IMR-90 (cell line): ENCODE measurements at regions not wholly inside any gene's neighbourhood (a gene's known extent, or its start where the extent isn't known, plus 50 kb on each side); places are given as distances from the start of the nearest gene placed in this dataset.

ENCODE experiments used
- ATAC-seq: fragments of 200-7000 bp; cut with Tn5 transposase; 2 replicates; pipeline ENCODE4 v1.9.1; 2020; ENCODE audit warnings: low read depth, mild to moderate bottlenecking, moderate library complexity
- BruUV-seq: library from RNA; stranded (reverse); fragments of 400-500 nt; replicated peaks from 2 replicates; lab custom pipeline; 2021; lab: Mats Ljungman, UMichigan
- CTCF ChIA-PET: fragments of 300-600 bp; formaldehyde crosslinking; extraction: SDS; loops from one replicate; lab custom pipeline; 2021; ENCODE audit warnings: antibody characterized with exemption; lab: Yijun Ruan, JAX
- POLR2A ChIA-PET: fragments of 300-600 bp; sonication (Branson Sonifier 250); formaldehyde crosslinking; loops from one replicate; lab custom pipeline; 2022; ENCODE audit warnings: antibody characterized with exemption; ENCODE audit not compliant: unreplicated experiment; lab: Charles Lee
- DNase-seq: peaks from one replicate; pipeline ENCODE4 v3.0.0; 2013
- H2AFZ ChIP-seq: replicated peaks from 2 replicates; pipeline ENCODE3; 2013; ENCODE audit warnings: low read length, mild to moderate bottlenecking; ENCODE audit not compliant: poor library complexity
- H2AK5ac ChIP-seq: 2 replicates; pipeline ENCODE4 v1.6.1; 2013; ENCODE audit warnings: low read depth, low read length, inconsistent platforms
- H2AK9ac ChIP-seq: replicated peaks from 2 replicates; pipeline ENCODE3; 2013; ENCODE audit warnings: mild to moderate bottlenecking, low read depth, low read length, moderate library complexity; ENCODE audit not compliant: poor library complexity
- H2BK120ac ChIP-seq: 2 replicates; pipeline ENCODE4 v1.6.1; 2013; ENCODE audit warnings: low read depth, low read length, inconsistent platforms
- H2BK15ac ChIP-seq: 3 replicates; pipeline ENCODE4 v1.6.1; 2013; ENCODE audit warnings: low read depth, low read length, inconsistent platforms
- H2BK20ac ChIP-seq: 2 replicates; pipeline ENCODE4 v1.6.1; 2013; ENCODE audit warnings: low read depth, mild to moderate bottlenecking, inconsistent platforms, low read length, moderate library complexity
- H2BK5ac ChIP-seq: 2 replicates; pipeline ENCODE4 v1.6.1; 2013; ENCODE audit warnings: mild to moderate bottlenecking, low read depth, low read length, inconsistent platforms; ENCODE audit not compliant: poor library complexity, severe bottlenecking
- H3K14ac ChIP-seq: replicated peaks from 2 replicates; pipeline ENCODE4 v1.6.1; 2013; ENCODE audit warnings: low read depth, low read length, inconsistent platforms
- H3K18ac ChIP-seq: 2 replicates; pipeline ENCODE4 v1.6.1; 2013; ENCODE audit warnings: low read depth, low read length, control low read depth
- H3K23ac ChIP-seq: 2 replicates; pipeline ENCODE4 v1.6.1; 2013; ENCODE audit warnings: low read depth, low read length, inconsistent platforms
- H3K27ac ChIP-seq: 2 replicates; pipeline ENCODE4 v1.5.1; 2013; ENCODE audit warnings: mild to moderate bottlenecking, control low read depth, low read length; ENCODE audit not compliant: insufficient read depth
- H3K27me3 ChIP-seq: 2 replicates; pipeline ENCODE4 v1.6.1; 2013; ENCODE audit warnings: low read length; ENCODE audit not compliant: control insufficient read depth, insufficient read depth
- H3K36me3 ChIP-seq: 2 replicates; pipeline ENCODE4 v1.6.1; 2013; ENCODE audit warnings: low read length, mixed read lengths; ENCODE audit not compliant: control insufficient read depth, insufficient read depth
- H3K4ac ChIP-seq: 2 replicates; pipeline ENCODE4 v1.6.1; 2013; ENCODE audit warnings: low read depth, low read length, inconsistent platforms
- H3K4me1 ChIP-seq: 2 replicates; pipeline ENCODE4 v1.6.1; 2013; ENCODE audit warnings: low read length, mixed read lengths; ENCODE audit not compliant: control insufficient read depth, insufficient read depth
- H3K4me2 ChIP-seq: 2 replicates; pipeline ENCODE4 v1.6.1; 2013; ENCODE audit warnings: low read depth, mild to moderate bottlenecking, control low read depth, low read length, moderate library complexity
- H3K4me3 ChIP-seq: 2 replicates; pipeline ENCODE4 v1.5.1; 2013; ENCODE audit warnings: low read depth, mild to moderate bottlenecking, control low read depth, low read length, moderate library complexity; ENCODE audit not compliant: insufficient read depth
- H3K56ac ChIP-seq: 2 replicates; pipeline ENCODE4 v1.6.1; 2013; ENCODE audit warnings: low read length, inconsistent platforms; ENCODE audit not compliant: insufficient read depth; ENCODE audit errors: extremely low read depth
- H3K79me1 ChIP-seq, 2 experiments: 2 replicates each; pipeline ENCODE4 v1.6.1; 2013; ENCODE audit warnings: low read length in 2 of 2, inconsistent platforms in 1 of 2, low read depth in 1 of 2
- H3K9ac ChIP-seq: 2 replicates; pipeline ENCODE4 v1.6.1; 2013; ENCODE audit warnings: low read depth, low read length, control low read depth
- H3K9me1 ChIP-seq: 2 replicates; pipeline ENCODE4 v1.6.1; 2013; ENCODE audit warnings: low read length, inconsistent platforms; ENCODE audit not compliant: insufficient read depth
- H3K9me3 ChIP-seq: 2 replicates; pipeline ENCODE4 v1.6.1; 2013; ENCODE audit warnings: low read length; ENCODE audit not compliant: control insufficient read depth, insufficient read depth
- H4K20me1 ChIP-seq: 2 replicates; pipeline ENCODE4 v1.6.1; 2013; ENCODE audit warnings: low read length, inconsistent platforms; ENCODE audit not compliant: insufficient read depth
- H4K5ac ChIP-seq: 2 replicates; pipeline ENCODE4 v1.6.1; 2013; ENCODE audit warnings: mild to moderate bottlenecking, low read depth, low read length, control low read depth
- H4K8ac ChIP-seq, 2 experiments: 2 replicates each; pipeline ENCODE4 v1.6.1; 2013; ENCODE audit warnings: low read depth in 2 of 2, low read length in 2 of 2, control low read depth in 1 of 2, inconsistent platforms in 1 of 2
- H4K91ac ChIP-seq: 2 replicates; pipeline ENCODE4 v1.6.1; 2013; ENCODE audit warnings: low read depth, low read length, inconsistent platforms; ENCODE audit not compliant: insufficient read depth
- BHLHE40 ChIP-seq: fragments of 150-350 bp; IDR thresholded peaks from 2 replicates; pipeline ENCODE4 v1.6.1; 2016; ENCODE audit warnings: mild to moderate bottlenecking, low read depth, low read length
- CEBPB ChIP-seq: IDR thresholded peaks from 2 replicates; pipeline ENCODE4 v1.6.1; 2012; ENCODE audit warnings: low read depth, low read length, improper control_type of control experiment
- FOS ChIP-seq: fragments of 150-350 bp; IDR thresholded peaks from 2 replicates; pipeline ENCODE4 v1.6.1; 2016; ENCODE audit warnings: low read depth, low read length
- MAFK ChIP-seq: IDR thresholded peaks from 2 replicates; pipeline ENCODE4 v1.6.1; 2012; ENCODE audit warnings: low read depth, low read length, improper control_type of control experiment
- MAZ ChIP-seq: IDR thresholded peaks from 2 replicates; pipeline ENCODE4 v1.6.1; 2012; ENCODE audit warnings: low read depth, mild to moderate bottlenecking, low read length, improper control_type of control experiment, moderate library complexity, borderline replicate concordance
- MXI1 ChIP-seq: IDR thresholded peaks from 2 replicates; pipeline ENCODE4 v1.6.1; 2012; ENCODE audit warnings: low read depth, mild to moderate bottlenecking, low read length, moderate library complexity, borderline replicate concordance
- RAD21 ChIP-seq: IDR thresholded peaks from 2 replicates; pipeline ENCODE4 v1.6.1; 2012; ENCODE audit warnings: low read length, improper control_type of control experiment
- RCOR1 ChIP-seq: IDR thresholded peaks from 2 replicates; pipeline ENCODE4 v1.6.1; 2012; ENCODE audit warnings: mild to moderate bottlenecking, low read length, improper control_type of control experiment; ENCODE audit not compliant: insufficient replicate concordance
- RFX5 ChIP-seq: IDR thresholded peaks from 2 replicates; pipeline ENCODE4 v1.8.0; 2012; ENCODE audit warnings: low read depth, mild to moderate bottlenecking, low read length, moderate library complexity
- SMC3 ChIP-seq: fragments of 150-350 bp; IDR thresholded peaks from 2 replicates; pipeline ENCODE4 v1.6.1; 2016; ENCODE audit warnings: low read depth, mild to moderate bottlenecking, antibody characterized with exemption, low read length, moderate library complexity
- WGBS, 2 experiments: methylation state at CpG; one replicate each; pipeline versions ENCODE4 v1.1.5 to v1.1.7; 2013; ENCODE audit warnings: missing lambda C conversion rate in 2 of 2; ENCODE audit not compliant: insufficient read length in 1 of 2; ENCODE audit errors: extremely low coverage in 2 of 2; 5-methylcytosine and 5-hydroxymethylcytosine counted together
- dilution Hi-C: fragments of 300-500 bp; cut with HindIII; formaldehyde crosslinking; loops from one replicate; pipeline ENCODE4 v1.14.3; 2018; ENCODE audit warnings: low sequenced_read_pairs; ENCODE audit not compliant: unreplicated experiment
- in situ Hi-C: fragments of 300-500 bp; cut with MboI; formaldehyde crosslinking; loops from 3 replicates; pipeline ENCODE4 v1.14.3; 2019; ENCODE audit warnings: low sequenced_read_pairs, inconsistent platforms, mixed read lengths
- intact Hi-C: fragments of 100-400 bp; cut with micrococcal nuclease; formaldehyde crosslinking; loops from 2 replicates; pipeline ENCODE4 v1.10.0; 2022
- TF ChIP-seq, protein P1 (sequence below): fragments of 150-350 bp; IDR thresholded peaks from 2 replicates; pipeline ENCODE4 v1.6.1; 2016; ENCODE audit warnings: low read depth, mild to moderate bottlenecking, low read length, moderate library complexity, borderline replicate concordance
- TF ChIP-seq, protein P2 (sequence below): conservative IDR thresholded peaks from 2 replicates; pipeline ENCODE4 v1.5.1; 2012; ENCODE audit warnings: mild to moderate bottlenecking, low read depth, low read length, improper control_type of control experiment
- TF ChIP-seq, protein P3 (sequence below): fragments of 150-350 bp; IDR thresholded peaks from 2 replicates; pipeline ENCODE4 v1.6.1; 2017; ENCODE audit warnings: mild to moderate bottlenecking, antibody characterized with exemption, low read length, low read depth

DNA sequence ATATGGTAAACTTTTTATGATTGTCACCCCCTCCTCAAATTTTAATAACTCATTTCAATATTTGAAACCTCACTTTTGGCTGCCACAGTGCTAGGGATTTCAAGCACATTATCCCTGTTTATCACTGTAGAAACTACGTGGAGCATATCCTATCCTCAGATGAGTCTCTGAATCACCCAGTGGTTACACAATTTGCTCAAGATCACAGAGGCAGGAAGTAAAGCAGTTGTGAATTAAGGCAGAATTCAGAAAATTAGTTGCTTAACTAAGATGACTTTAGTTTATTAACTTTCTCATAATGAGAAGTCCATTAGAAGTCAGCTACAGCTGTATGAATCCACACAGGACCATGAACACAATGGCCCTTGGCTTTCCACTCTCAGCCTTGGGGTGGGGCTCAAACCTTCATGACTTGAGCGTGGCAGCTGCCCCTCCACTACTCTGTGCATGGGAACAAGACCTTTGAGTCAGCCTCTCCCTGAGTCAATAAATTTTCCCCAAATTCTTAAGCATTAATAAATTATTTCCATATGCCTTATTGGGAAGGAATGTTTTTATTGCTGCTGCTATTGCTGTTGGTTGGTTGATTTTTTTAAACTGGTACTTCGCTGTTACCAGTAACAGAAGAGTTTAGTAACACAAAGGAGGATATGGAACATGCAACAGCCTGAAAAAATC is 369.0 kb downstream of the CBLN2 start:
- WGBS, 2 experiments: no CpG with 5 or more reads among the region's 3 CpGs
- H3K23ac ChIP-seq: no peak overlapping the region
- peaks cover 8% of the 10 kb centered on the region for H3K9me3 ChIP-seq
- no peak overlapping the region for H3K56ac ChIP-seq
- no peaks in the 10 kb centered on the region for H3K9me1 ChIP-seq
- no peak overlapping the region for H2BK120ac ChIP-seq
- ChIA-PET CTCF (no interaction called here), POLR2A (no interaction called here)
- no peak overlapping the region for H2AFZ ChIP-seq
- H2BK5ac ChIP-seq: no peak overlapping the region
- no peak overlapping the region for H2BK15ac ChIP-seq
- no peak overlapping the region for H3K9ac ChIP-seq
- no peaks in the 10 kb centered on the region for H4K20me1 ChIP-seq
- H3K36me3 ChIP-seq: no peaks in the 10 kb centered on the region
- in situ Hi-C loops (no loop called here), dilution Hi-C loops (no loop called here), intact Hi-C loops (no loop called here)
- no peak overlapping the region for H4K91ac ChIP-seq
- H2BK20ac ChIP-seq: no peak overlapping the region
- ATAC-seq (no peak), DNase-seq (no peak)
- H3K4me2 ChIP-seq: no peak overlapping the region
- H3K4ac ChIP-seq: no peak overlapping the region
- no peak overlapping the region for H3K27ac ChIP-seq
- no TSS peak for BruUV-seq
- H3K18ac ChIP-seq: no peak overlapping the region
- H3K14ac ChIP-seq: no peak overlapping the region
- H3K4me1 ChIP-seq: no peaks in the 10 kb centered on the region
- H3K4me3 ChIP-seq: no peak overlapping the region
- no peak overlapping the region for H4K8ac ChIP-seq
- no peaks in the 10 kb centered on the region for H3K79me1 ChIP-seq
- H2AK5ac ChIP-seq: no peak overlapping the region
- no peak overlapping the region for H2AK9ac ChIP-seq
- no peaks in the 10 kb centered on the region for H3K27me3 ChIP-seq
- H4K5ac ChIP-seq: no peak overlapping the region
- no peak for TF ChIP-seq SMC3
- no peak for TF ChIP-seq MAZ
- no peak for TF ChIP-seq BHLHE40
- TF ChIP-seq, protein P1, sequence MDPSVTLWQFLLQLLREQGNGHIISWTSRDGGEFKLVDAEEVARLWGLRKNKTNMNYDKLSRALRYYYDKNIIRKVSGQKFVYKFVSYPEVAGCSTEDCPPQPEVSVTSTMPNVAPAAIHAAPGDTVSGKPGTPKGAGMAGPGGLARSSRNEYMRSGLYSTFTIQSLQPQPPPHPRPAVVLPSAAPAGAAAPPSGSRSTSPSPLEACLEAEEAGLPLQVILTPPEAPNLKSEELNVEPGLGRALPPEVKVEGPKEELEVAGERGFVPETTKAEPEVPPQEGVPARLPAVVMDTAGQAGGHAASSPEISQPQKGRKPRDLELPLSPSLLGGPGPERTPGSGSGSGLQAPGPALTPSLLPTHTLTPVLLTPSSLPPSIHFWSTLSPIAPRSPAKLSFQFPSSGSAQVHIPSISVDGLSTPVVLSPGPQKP: no peak
- TF ChIP-seq CEBPB: no peak
- TF ChIP-seq RCOR1: no peak
- TF ChIP-seq, protein P2, sequence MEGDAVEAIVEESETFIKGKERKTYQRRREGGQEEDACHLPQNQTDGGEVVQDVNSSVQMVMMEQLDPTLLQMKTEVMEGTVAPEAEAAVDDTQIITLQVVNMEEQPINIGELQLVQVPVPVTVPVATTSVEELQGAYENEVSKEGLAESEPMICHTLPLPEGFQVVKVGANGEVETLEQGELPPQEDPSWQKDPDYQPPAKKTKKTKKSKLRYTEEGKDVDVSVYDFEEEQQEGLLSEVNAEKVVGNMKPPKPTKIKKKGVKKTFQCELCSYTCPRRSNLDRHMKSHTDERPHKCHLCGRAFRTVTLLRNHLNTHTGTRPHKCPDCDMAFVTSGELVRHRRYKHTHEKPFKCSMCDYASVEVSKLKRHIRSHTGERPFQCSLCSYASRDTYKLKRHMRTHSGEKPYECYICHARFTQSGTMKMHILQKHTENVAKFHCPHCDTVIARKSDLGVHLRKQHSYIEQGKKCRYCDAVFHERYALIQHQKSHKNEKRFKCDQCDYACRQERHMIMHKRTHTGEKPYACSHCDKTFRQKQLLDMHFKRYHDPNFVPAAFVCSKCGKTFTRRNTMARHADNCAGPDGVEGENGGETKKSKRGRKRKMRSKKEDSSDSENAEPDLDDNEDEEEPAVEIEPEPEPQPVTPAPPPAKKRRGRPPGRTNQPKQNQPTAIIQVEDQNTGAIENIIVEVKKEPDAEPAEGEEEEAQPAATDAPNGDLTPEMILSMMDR: no peak
- TF ChIP-seq MXI1: no peak
- no peak for TF ChIP-seq RAD21
- TF ChIP-seq RFX5: no peak
- no peak for TF ChIP-seq MAFK
- TF ChIP-seq, protein P3, sequence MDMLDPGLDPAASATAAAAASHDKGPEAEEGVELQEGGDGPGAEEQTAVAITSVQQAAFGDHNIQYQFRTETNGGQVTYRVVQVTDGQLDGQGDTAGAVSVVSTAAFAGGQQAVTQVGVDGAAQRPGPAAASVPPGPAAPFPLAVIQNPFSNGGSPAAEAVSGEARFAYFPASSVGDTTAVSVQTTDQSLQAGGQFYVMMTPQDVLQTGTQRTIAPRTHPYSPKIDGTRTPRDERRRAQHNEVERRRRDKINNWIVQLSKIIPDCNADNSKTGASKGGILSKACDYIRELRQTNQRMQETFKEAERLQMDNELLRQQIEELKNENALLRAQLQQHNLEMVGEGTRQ: no peak
- no peak for TF ChIP-seq FOS
